HG03457 (cell line): ENCODE measurements at regions not wholly inside any gene's neighbourhood (a gene's known extent, or its start where the extent isn't known, plus 50 kb on each side); places are given as distances from the start of the nearest gene placed in this dataset.

Experiments used
- ATAC-seq: cut with Tn5 transposase; IDR thresholded peaks from one replicate; pipeline ENCODE4 v1.9.1; 2021; ENCODE audit warnings: moderate number of reproducible peaks; ENCODE audit not compliant: unreplicated experiment

GRCh38 chr6:18752278-18753068 lies 365.3 kb downstream of the RNF144B start:
- no peak for ATAC-seq

GRCh38 chr6:18753076-18753475 lies 365.9 kb downstream of the RNF144B start:
- ATAC-seq = no peak

GRCh38 chr6:18763086-18763485 lies 375.9 kb downstream of the RNF144B start:
- no peak for ATAC-seq

GRCh38 chr6:18784794-18785193 lies 397.6 kb downstream of the RNF144B start:
- no peak for ATAC-seq

- no peak for ATAC-seq
Measured at GRCh38 chr6:18785810-18786490, 398.8 kb downstream of the RNF144B start.

GRCh38 chr6:18792866-18793265 lies 405.7 kb downstream of the RNF144B start:
- ATAC-seq = no peak

GRCh38 chr6:18795726-18796125 lies 408.6 kb downstream of the RNF144B start:
- no peak for ATAC-seq

GRCh38 chr6:18820725-18821124 lies 433.6 kb downstream of the RNF144B start:
- no peak for ATAC-seq

GRCh38 chr6:18823782-18824386 lies 436.7 kb downstream of the RNF144B start:
- ATAC-seq = no peak

GRCh38 chr6:18829272-18829870 lies 442.2 kb downstream of the RNF144B start:
- no peak for ATAC-seq

- ATAC-seq = no peak
Measured at GRCh38 chr6:18835976-18836375, 448.8 kb downstream of the RNF144B start.

- no peak for ATAC-seq
Measured at GRCh38 chr6:18837013-18837412, 449.9 kb downstream of the RNF144B start.

GRCh38 chr6:18842534-18842933 lies 455.4 kb downstream of the RNF144B start:
- no peak for ATAC-seq

GRCh38 chr6:18845896-18846295 lies 458.7 kb downstream of the RNF144B start:
- no peak for ATAC-seq

- ATAC-seq = no peak
Measured at GRCh38 chr6:18846327-18846726, 459.2 kb downstream of the RNF144B start.

- no peak for ATAC-seq
Measured at GRCh38 chr6:18861204-18861603, 474.1 kb downstream of the RNF144B start.

GRCh38 chr6:18883268-18883667 lies 496.1 kb downstream of the RNF144B start:
- ATAC-seq = no peak

GRCh38 chr6:18883851-18884250 lies 496.7 kb downstream of the RNF144B start:
- no peak for ATAC-seq

- ATAC-seq = no peak
Measured at GRCh38 chr6:18893540-18894269, 506.6 kb downstream of the RNF144B start.

- ATAC-seq = no peak
Measured at GRCh38 chr6:18897350-18897749, 510.2 kb downstream of the RNF144B start.

- no peak for ATAC-seq
Measured at GRCh38 chr6:18904681-18905080, 517.5 kb downstream of the RNF144B start.
